NT2/D1 (cell line): ENCODE measurements at regions not wholly inside any gene's neighbourhood (a gene's known extent, or its start where the extent isn't known, plus 50 kb on each side); places are given as distances from the start of the nearest gene placed in this dataset.

ENCODE experiments used
- YY1 ChIP-seq: IDR thresholded peaks from 2 replicates; pipeline ENCODE4 v1.6.1; 2011; ENCODE audit not compliant: insufficient read length, insufficient read depth
- ZNF274 ChIP-seq: IDR thresholded peaks from 2 replicates; pipeline ENCODE4 v1.6.1; 2011; ENCODE audit warnings: mild to moderate bottlenecking, low read depth, low read length

DNA sequence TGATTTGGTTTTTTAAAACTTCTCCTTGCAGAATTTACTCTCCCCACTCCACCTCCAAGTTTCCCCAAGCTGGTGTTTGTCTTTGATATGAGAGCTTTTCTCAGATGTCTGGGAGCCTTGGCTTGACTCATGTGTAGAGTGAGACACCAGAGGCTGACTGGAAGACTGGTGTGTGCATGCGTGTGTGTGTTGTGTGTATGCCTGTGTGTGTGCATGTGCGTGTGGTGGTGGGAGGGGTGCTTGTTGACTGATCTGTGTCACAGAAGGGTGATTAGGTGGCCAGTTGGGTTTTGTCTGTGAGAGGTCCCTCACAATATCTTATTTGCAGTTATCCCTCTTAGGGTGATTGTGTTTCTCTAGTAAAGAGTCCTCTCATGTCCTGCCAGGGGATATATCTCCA, 50.5 kb upstream of the HPCAL1 start:
- TF ChIP-seq ZNF274 (no peak), YY1 (no peak)
